HCT116 (cell line): ENCODE measurements at regions not wholly inside any gene's neighbourhood (a gene's known extent, or its start where the extent isn't known, plus 50 kb on each side); places are given as distances from the start of the nearest gene placed in this dataset.
A peak's percentile ranks its signal among the peaks of the same experiment; 100 is the strongest.

Experiments used
- ATAC-seq: fragments of 200-7000 bp; cut with Tn5 transposase; 2 replicates; pipeline ENCODE4 v1.9.1; 2020; ENCODE audit warnings: mild to moderate bottlenecking, moderate library complexity
- BruUV-seq: library from RNA; stranded (reverse); fragments of 400-500 nt; replicated peaks from 2 replicates; lab custom pipeline; 2021; lab: Mats Ljungman, UMichigan
- CTCF ChIA-PET: fragments of 300-600 bp; sonication (Branson Sonifier 250); formaldehyde crosslinking; loops from one replicate; lab custom pipeline; 2021; ENCODE audit warnings: antibody characterized with exemption; lab: Charles Lee
- POLR2A ChIA-PET: fragments of 300-600, 350-600 bp; sonication (Branson Sonifier 250); formaldehyde crosslinking; loops from one replicate; lab custom pipeline; 2021; ENCODE audit warnings: antibody characterized with exemption; lab: Charles Lee
- RAD21 ChIA-PET, 2 experiments: fragments of 300-600 bp; sonication (Branson Sonifier 250); formaldehyde crosslinking; loops; one replicate each; lab custom pipeline; 2023; ENCODE audit warnings: low total read pairs in 2 of 2; ENCODE audit not compliant: uncharacterized antibody in 2 of 2, unreplicated experiment in 2 of 2, low non-redundant PET in 1 of 2; lab: Charles Lee
- DNase-seq: peaks from one replicate; pipeline ENCODE4 v3.0.0-alpha.2; 2010; ENCODE audit warnings: low read depth, low spot score
- H2AFZ ChIP-seq: fragments of 200-600 bp; shearing (Covaris generic), sonication (generic); 2 replicates; pipeline ENCODE4 v1.6.1; 2017; ENCODE audit warnings: low read depth, mixed run types, mixed read lengths, antibody characterized with exemption, low read length; ENCODE audit not compliant: poor library complexity, severe bottlenecking
- H3K27ac ChIP-seq: 2 replicates; pipeline ENCODE4 v1.5.1; 2012; ENCODE audit warnings: low read depth, low read length
- H3K27me3 ChIP-seq: fragments of 200-600 bp; sonication (generic); 2 replicates; pipeline ENCODE4 v1.6.1; 2016; ENCODE audit warnings: mixed run types, low read length, mixed read lengths; ENCODE audit not compliant: insufficient read depth
- H3K36me3 ChIP-seq, 2 experiments: fragments of 200-500 bp in 1 of 2; fragments of 200-600 bp in 1 of 2; sonication (Bioruptor generic) in 1 of 2; sonication (generic) in 1 of 2; 2 replicates each; pipeline versions ENCODE4 v1.5.1 to v1.6.1; 2014 to 2016; ENCODE audit warnings: low read length in 2 of 2, inconsistent platforms in 1 of 2, mixed read lengths in 1 of 2, mixed run types in 1 of 2; ENCODE audit not compliant: insufficient read depth in 2 of 2, control insufficient read depth in 1 of 2
- H3K4me1 ChIP-seq, 2 experiments: fragments of 200-600 bp in 1 of 2; sonication (generic) in 1 of 2; 2 replicates each; pipeline versions ENCODE4 v1.5.1 to v1.6.1; 2012 to 2017; ENCODE audit warnings: low read length in 2 of 2, inconsistent platforms in 1 of 2, mild to moderate bottlenecking in 1 of 2, mixed read lengths in 1 of 2, mixed run types in 1 of 2, moderate library complexity in 1 of 2; ENCODE audit not compliant: insufficient read depth in 2 of 2, control insufficient read depth in 1 of 2
- H3K4me2 ChIP-seq: fragments of 200-600 bp; sonication (generic); 2 replicates; pipeline ENCODE4 v1.6.1; 2017; ENCODE audit warnings: mixed run types, low read length, mixed read lengths
- H3K4me3 ChIP-seq, 2 experiments: fragments of 200-600 bp in 1 of 2; sonication (generic) in 1 of 2; replicated peaks in 1 of 2; 2 replicates each; pipeline ENCODE4 v1.5.1; 2011 to 2016; ENCODE audit warnings: low read length in 2 of 2, control low read depth in 1 of 2, low read depth in 1 of 2, mild to moderate bottlenecking in 1 of 2, mixed read lengths in 1 of 2, mixed run types in 1 of 2
- H3K79me2 ChIP-seq: fragments of 200-600 bp; sonication (generic); 2 replicates; pipeline ENCODE4 v1.6.1; 2017; ENCODE audit warnings: mild to moderate bottlenecking, mixed run types, low read length, moderate library complexity, mixed read lengths; ENCODE audit not compliant: insufficient read depth
- H3K9ac ChIP-seq: fragments of 200-600 bp; sonication (generic); 2 replicates; pipeline ENCODE4 v1.6.1; 2016; ENCODE audit warnings: low read length, mixed read lengths
- H3K9me2 ChIP-seq: fragments of 200-600 bp; sonication (generic), shearing (Covaris generic); 2 replicates; pipeline ENCODE4 v1.6.1; 2017; ENCODE audit warnings: mixed run types, mild to moderate bottlenecking, moderate library complexity; ENCODE audit not compliant: insufficient read depth
- H3K9me3 ChIP-seq, 2 experiments: fragments of 200-500 bp in 1 of 2; fragments of 200-600 bp in 1 of 2; sonication (Bioruptor generic) in 1 of 2; sonication (generic) in 1 of 2; 2 replicates each; pipeline ENCODE4 v1.6.1; 2014 to 2017; ENCODE audit warnings: low read length in 2 of 2, mixed read lengths in 2 of 2, inconsistent platforms in 1 of 2, low read depth in 1 of 2, mild to moderate bottlenecking in 1 of 2, mixed run types in 1 of 2, moderate library complexity in 1 of 2; ENCODE audit not compliant: control insufficient read depth in 1 of 2, insufficient read depth in 1 of 2
- H4K20me1 ChIP-seq: fragments of 200-600 bp; sonication (generic), shearing (Covaris generic); 2 replicates; pipeline ENCODE4 v1.6.1; 2017; ENCODE audit warnings: mixed run types, mild to moderate bottlenecking, moderate library complexity; ENCODE audit not compliant: insufficient read depth
- CBX3 ChIP-seq: IDR thresholded peaks from 2 replicates; pipeline ENCODE4 v1.6.1; 2012; ENCODE audit warnings: low read depth
- CEBPB ChIP-seq: IDR thresholded peaks from 2 replicates; pipeline ENCODE4 v1.6.1; 2012; ENCODE audit warnings: low read depth
- EGR1 ChIP-seq: IDR thresholded peaks from 2 replicates; pipeline ENCODE4 v1.6.1; 2012; ENCODE audit warnings: low read depth
- ELF1 ChIP-seq: IDR thresholded peaks from 2 replicates; pipeline ENCODE4 v1.6.1; 2012; ENCODE audit warnings: low read depth, borderline replicate concordance
- EZH2 ChIP-seq: fragments of 200-600 bp; sonication (generic); IDR thresholded peaks from 2 replicates; pipeline ENCODE4 v1.6.1; 2017; ENCODE audit warnings: antibody characterized with exemption, mixed run types
- EZH2phosphoT487 ChIP-seq: fragments of 200-600 bp; IDR thresholded peaks from 2 replicates; pipeline ENCODE4 v1.6.1; 2018; ENCODE audit warnings: antibody characterized with exemption, borderline replicate concordance
- FOSL1 ChIP-seq: IDR thresholded peaks from 2 replicates; pipeline ENCODE4 v1.6.1; 2012; ENCODE audit warnings: low read depth
- JUND ChIP-seq: IDR thresholded peaks from 2 replicates; pipeline ENCODE4 v1.6.1; 2012
- POLR2A ChIP-seq: IDR thresholded peaks from 2 replicates; pipeline ENCODE4 v1.7.0; 2011; ENCODE audit warnings: borderline replicate concordance; ENCODE audit not compliant: insufficient read depth, insufficient read length; ENCODE audit errors: extremely low read depth
- RAD21 ChIP-seq: IDR thresholded peaks from 2 replicates; pipeline ENCODE4 v1.6.1; 2012; ENCODE audit warnings: low read depth, mild to moderate bottlenecking
- SIN3A ChIP-seq: IDR thresholded peaks from 2 replicates; pipeline ENCODE4 v1.6.1; 2012; ENCODE audit warnings: low read depth
- SP1 ChIP-seq: IDR thresholded peaks from 2 replicates; pipeline ENCODE4 v1.6.1; 2012; ENCODE audit warnings: low read depth
- SRF ChIP-seq: IDR thresholded peaks from 2 replicates; pipeline ENCODE4 v1.6.1; 2012; ENCODE audit warnings: low read depth
- TCF7L2 ChIP-seq: IDR thresholded peaks from 2 replicates; pipeline ENCODE4 v1.7.0; 2011; ENCODE audit warnings: borderline replicate concordance, inconsistent platforms; ENCODE audit not compliant: insufficient read depth, insufficient read length; ENCODE audit errors: extremely low read depth
- ZFX ChIP-seq: fragments of 450-650 bp; IDR thresholded peaks from 2 replicates; pipeline ENCODE4 v1.6.1; 2017
- ZNF274 ChIP-seq: fragments of 200-500 bp; sonication (Bioruptor generic); IDR thresholded peaks from 2 replicates; pipeline ENCODE4 v1.6.1; 2014; ENCODE audit warnings: mild to moderate bottlenecking, low read depth, low read length, inconsistent platforms
- intact Hi-C: fragments of 100-400 bp; cut with micrococcal nuclease; formaldehyde crosslinking; loops from 2 replicates; pipeline ENCODE4 v1.10.0; 2022
- TF ChIP-seq, protein P1 (sequence below), 3 experiments: fragments of 200-600 bp in 1 of 3; sonication (generic) in 1 of 3; IDR thresholded peaks in 2 of 3; conservative IDR thresholded peaks in 1 of 3; 2 replicates each; pipeline ENCODE4 v1.5.1; 2012 to 2017; ENCODE audit warnings: low read depth in 2 of 3, low read length in 2 of 3, antibody characterized with exemption in 1 of 3, borderline replicate concordance in 1 of 3, control low read depth in 1 of 3, mild to moderate bottlenecking in 1 of 3, mixed read lengths in 1 of 3, mixed run types in 1 of 3, moderate library complexity in 1 of 3; ENCODE audit not compliant: insufficient read depth in 1 of 3
- TF ChIP-seq, protein P2 (sequence below): IDR thresholded peaks from 2 replicates; pipeline ENCODE4 v1.6.1; 2012

DNA sequence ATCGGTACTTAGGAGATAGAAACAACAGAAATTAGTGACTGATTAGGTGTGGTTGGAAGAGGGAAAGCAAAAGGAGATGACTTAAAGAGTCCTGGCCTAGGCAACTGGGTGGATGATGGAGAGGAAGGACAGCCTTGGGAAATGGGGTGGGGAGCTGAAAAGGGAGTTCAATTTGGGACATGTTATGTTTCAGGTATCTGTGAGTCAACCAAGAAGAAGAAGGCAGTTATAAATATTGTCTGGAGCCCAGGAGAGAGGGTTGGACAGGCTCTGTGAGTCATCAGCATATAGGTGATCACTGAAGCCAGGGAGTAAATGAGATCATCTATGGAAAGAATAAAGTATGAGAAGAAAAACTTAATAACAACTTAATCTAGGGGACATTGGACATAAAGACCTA, 357.7 kb downstream of the NPR3 start:
- ChIA-PET RAD21 (no interaction called here), POLR2A (no interaction called here), CTCF (no interaction called here)
- no peaks in the 10 kb centered on the region for H3K27me3 ChIP-seq
- peaks cover 0 to 6% of the 10 kb centered on the region in 2 experiments; a peak in 1 of 4 replicates for H3K4me1 ChIP-seq
- no peak for DNase-seq
- intact Hi-C loops, result no loop called here
- no peaks in the 10 kb centered on the region for H3K9me2 ChIP-seq
- no peaks in the 10 kb centered on the region for H3K79me2 ChIP-seq
- no peak overlapping the region for H3K9ac ChIP-seq
- no TSS peak for BruUV-seq
- H3K27ac ChIP-seq, result no peak overlapping the region
- no peaks in the 10 kb centered on the region for H3K9me3 ChIP-seq
- H3K4me2 ChIP-seq, result 0 out of 2 replicates have a peak overlapping the region, but pooled peaks have one; percentile 1
- no peaks in the 10 kb centered on the region for H4K20me1 ChIP-seq
- ATAC-seq, result no peak
- no peaks in the 10 kb centered on the region for H3K36me3 ChIP-seq
- H2AFZ ChIP-seq, result no peak overlapping the region
- TF ChIP-seq SP1, result no peak
- TF ChIP-seq ZNF274, result no peak
- TF ChIP-seq SRF, result no peak
- no peak for TF ChIP-seq CEBPB
- TF ChIP-seq POLR2A, result no peak
- no peak for TF ChIP-seq ZFX
- no peak for TF ChIP-seq EGR1
- TF ChIP-seq, all 23 proteins: peak for 0
- H3K4me3 ChIP-seq, result no peak overlapping the region

DNA sequence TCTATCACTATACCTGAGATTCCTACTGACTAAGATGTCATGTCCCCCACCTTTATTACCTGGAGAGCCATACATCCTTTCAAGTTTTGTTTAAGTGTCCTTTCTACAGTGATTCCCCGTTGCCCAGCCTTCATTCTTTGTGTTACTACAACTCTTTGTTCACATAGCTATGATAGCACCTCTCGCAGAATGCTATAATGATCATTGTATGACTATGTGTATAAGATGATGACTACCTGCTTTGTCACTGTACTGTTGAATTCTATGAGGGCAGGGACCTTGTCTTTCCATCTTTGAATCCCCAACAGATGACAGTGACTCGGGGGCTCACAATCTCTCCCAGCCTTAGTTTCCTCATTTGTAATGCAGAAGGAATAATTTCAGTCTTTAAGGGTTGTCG, 361.2 kb downstream of the NPR3 start:
- DNase-seq (no peak), ATAC-seq (no peak)
- no peaks in the 10 kb centered on the region for H3K79me2 ChIP-seq
- no peak overlapping the region for H3K4me2 ChIP-seq
- RAD21 ChIA-PET, result no interaction called here
- H3K27ac ChIP-seq, result no peak overlapping the region
- no peak overlapping the region for H3K4me3 ChIP-seq
- H3K36me3 ChIP-seq, result no peaks in the 10 kb centered on the region
- H3K9me2 ChIP-seq, result no peaks in the 10 kb centered on the region
- POLR2A ChIA-PET, result no interaction called here
- no peaks in the 10 kb centered on the region for H4K20me1 ChIP-seq
- no peak overlapping the region for H2AFZ ChIP-seq
- no peak for TF ChIP-seq RAD21
- TF ChIP-seq ZFX, result no peak
- TF ChIP-seq, protein P1, sequence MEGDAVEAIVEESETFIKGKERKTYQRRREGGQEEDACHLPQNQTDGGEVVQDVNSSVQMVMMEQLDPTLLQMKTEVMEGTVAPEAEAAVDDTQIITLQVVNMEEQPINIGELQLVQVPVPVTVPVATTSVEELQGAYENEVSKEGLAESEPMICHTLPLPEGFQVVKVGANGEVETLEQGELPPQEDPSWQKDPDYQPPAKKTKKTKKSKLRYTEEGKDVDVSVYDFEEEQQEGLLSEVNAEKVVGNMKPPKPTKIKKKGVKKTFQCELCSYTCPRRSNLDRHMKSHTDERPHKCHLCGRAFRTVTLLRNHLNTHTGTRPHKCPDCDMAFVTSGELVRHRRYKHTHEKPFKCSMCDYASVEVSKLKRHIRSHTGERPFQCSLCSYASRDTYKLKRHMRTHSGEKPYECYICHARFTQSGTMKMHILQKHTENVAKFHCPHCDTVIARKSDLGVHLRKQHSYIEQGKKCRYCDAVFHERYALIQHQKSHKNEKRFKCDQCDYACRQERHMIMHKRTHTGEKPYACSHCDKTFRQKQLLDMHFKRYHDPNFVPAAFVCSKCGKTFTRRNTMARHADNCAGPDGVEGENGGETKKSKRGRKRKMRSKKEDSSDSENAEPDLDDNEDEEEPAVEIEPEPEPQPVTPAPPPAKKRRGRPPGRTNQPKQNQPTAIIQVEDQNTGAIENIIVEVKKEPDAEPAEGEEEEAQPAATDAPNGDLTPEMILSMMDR (IDR thresholded peaks at IDR 0.05 in 2 of 3, conservative IDR thresholded peaks at IDR 0.05 in 1 of 3; ENCODE audit: borderline replicate concordance in 1 of 3, insufficient read depth in 1 of 3, low read depth in 2 of 3, low read length in 2 of 3), result no peak
- TF ChIP-seq TCF7L2, result no peak
- no peak for TF ChIP-seq FOSL1
- no peak for TF ChIP-seq JUND
- TF ChIP-seq EGR1, result no peak
- no peak for TF ChIP-seq SP1
- no peak for TF ChIP-seq SRF
- TF ChIP-seq ELF1, result no peak
- no peak for TF ChIP-seq CEBPB
- no peak for TF ChIP-seq ZNF274
- no peak for TF ChIP-seq EZH2phosphoT487
- no peak for TF ChIP-seq CBX3
- TF ChIP-seq SIN3A, result no peak
- no peak for TF ChIP-seq EZH2
- TF ChIP-seq, protein P2, sequence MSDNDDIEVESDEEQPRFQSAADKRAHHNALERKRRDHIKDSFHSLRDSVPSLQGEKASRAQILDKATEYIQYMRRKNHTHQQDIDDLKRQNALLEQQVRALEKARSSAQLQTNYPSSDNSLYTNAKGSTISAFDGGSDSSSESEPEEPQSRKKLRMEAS, result no peak
- no peaks in the 10 kb centered on the region for H3K27me3 ChIP-seq
- CTCF ChIA-PET, result no interaction called here
- intact Hi-C loops, result no loop called here
- H3K9ac ChIP-seq, result no peak overlapping the region
- no peaks in the 10 kb centered on the region for H3K9me3 ChIP-seq
- no TSS peak for BruUV-seq
- H3K4me1 ChIP-seq, result peaks cover 0 to 6% of the 10 kb centered on the region in 2 experiments; a peak in 1 of 4 replicates
